ENCODE measurements at regions not wholly inside any gene's neighbourhood (a gene's known extent, or its start where the extent isn't known, plus 50 kb on each side); places are given as distances from the start of the nearest gene placed in this dataset.

DNA sequence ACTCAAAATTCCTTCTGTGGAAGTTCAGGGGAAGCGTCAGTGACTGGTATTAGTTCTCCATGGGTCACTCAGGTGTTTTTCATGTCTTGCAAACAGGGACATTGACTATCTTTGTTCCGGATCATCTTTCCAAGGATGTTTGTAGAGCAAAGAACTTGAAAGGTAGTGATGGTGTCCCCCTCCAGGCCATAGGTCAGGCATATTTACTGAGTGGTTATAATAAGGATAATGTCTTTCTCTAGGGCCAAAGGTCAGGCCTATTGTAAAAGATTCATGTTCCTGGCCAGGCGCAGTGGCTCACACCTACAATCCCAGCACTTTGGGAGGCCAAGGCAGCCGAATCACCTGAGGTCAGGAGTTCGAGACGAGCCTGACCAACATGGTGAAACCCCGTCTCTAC, 614.8 kb downstream of the KIF4B start:
- no peak for TF ChIP-seq ZNF263 (CRISPR knock-in tag; IDR thresholded peaks at IDR 0.05; ENCODE audit: low read depth)
- no peak for TF ChIP-seq CTCF (IDR thresholded peaks at IDR 0.05)
- no peak for TF ChIP-seq SP1 (CRISPR knock-in tag; conservative IDR thresholded peaks at IDR 0.05)
- TF ChIP-seq, protein P1, sequence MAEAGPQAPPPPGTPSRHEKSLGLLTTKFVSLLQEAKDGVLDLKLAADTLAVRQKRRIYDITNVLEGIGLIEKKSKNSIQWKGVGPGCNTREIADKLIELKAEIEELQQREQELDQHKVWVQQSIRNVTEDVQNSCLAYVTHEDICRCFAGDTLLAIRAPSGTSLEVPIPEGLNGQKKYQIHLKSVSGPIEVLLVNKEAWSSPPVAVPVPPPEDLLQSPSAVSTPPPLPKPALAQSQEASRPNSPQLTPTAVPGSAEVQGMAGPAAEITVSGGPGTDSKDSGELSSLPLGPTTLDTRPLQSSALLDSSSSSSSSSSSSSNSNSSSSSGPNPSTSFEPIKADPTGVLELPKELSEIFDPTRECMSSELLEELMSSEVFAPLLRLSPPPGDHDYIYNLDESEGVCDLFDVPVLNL (CRISPR knock-in tag; IDR thresholded peaks at IDR 0.05; ENCODE audit: borderline replicate concordance, low read depth): no peak
- no peak for TF ChIP-seq NFYB (CRISPR knock-in tag; conservative IDR thresholded peaks at IDR 0.05; ENCODE audit: low read depth)
- TF ChIP-seq ZNF425 (CRISPR knock-in tag; conservative IDR thresholded peaks at IDR 0.05): no peak
- TF ChIP-seq JUN (CRISPR knock-in tag; IDR thresholded peaks at IDR 0.05): no peak
- TF ChIP-seq USF1 (CRISPR knock-in tag; IDR thresholded peaks at IDR 0.05): no peak
- TF ChIP-seq ZBTB21 (CRISPR knock-in tag; IDR thresholded peaks at IDR 0.05; ENCODE audit: borderline replicate concordance): no peak
- TF ChIP-seq PREB (CRISPR knock-in tag; IDR thresholded peaks at IDR 0.05; ENCODE audit: borderline replicate concordance): no peak
- TF ChIP-seq PRDM15 (CRISPR knock-in tag; IDR thresholded peaks at IDR 0.05): no peak
- TF ChIP-seq, protein P2, sequence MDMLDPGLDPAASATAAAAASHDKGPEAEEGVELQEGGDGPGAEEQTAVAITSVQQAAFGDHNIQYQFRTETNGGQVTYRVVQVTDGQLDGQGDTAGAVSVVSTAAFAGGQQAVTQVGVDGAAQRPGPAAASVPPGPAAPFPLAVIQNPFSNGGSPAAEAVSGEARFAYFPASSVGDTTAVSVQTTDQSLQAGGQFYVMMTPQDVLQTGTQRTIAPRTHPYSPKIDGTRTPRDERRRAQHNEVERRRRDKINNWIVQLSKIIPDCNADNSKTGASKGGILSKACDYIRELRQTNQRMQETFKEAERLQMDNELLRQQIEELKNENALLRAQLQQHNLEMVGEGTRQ (CRISPR knock-in tag; IDR thresholded peaks at IDR 0.05): no peak
- no peak for TF ChIP-seq NFATC4 (CRISPR knock-in tag; IDR thresholded peaks at IDR 0.05)
- no peak for TF ChIP-seq MLX (CRISPR knock-in tag; IDR thresholded peaks at IDR 0.05)
